Sigmoid colon (tissue), 6 donors: ENCODE measurements at regions not wholly inside any gene's neighbourhood (a gene's known extent, or its start where the extent isn't known, plus 50 kb on each side); places are given as distances from the start of the nearest gene placed in this dataset.

Experiments
- DNase-seq: peaks from one replicate; pipeline ENCODE4 v3.0.0-alpha.2; 2019
- H3K27ac ChIP-seq, 4 donors: fragments of 200-600 bp; sonication (generic); one replicate each; pipeline ENCODE4 v1.5.1; 2016 to 2019; ENCODE audit warnings: mild to moderate bottlenecking in 1 of 4
- H3K27me3 ChIP-seq, 3 donors: fragments of 200-600 bp; sonication (generic); one replicate each; pipeline ENCODE4 v1.5.1; 2019; ENCODE audit warnings: mild to moderate bottlenecking in 1 of 3
- H3K36me3 ChIP-seq, 4 donors: fragments of 200-600 bp; sonication (generic); one replicate each; pipeline ENCODE4 v1.5.1; 2016 to 2019
- H3K4me1 ChIP-seq, 4 donors: fragments of 200-600 bp; sonication (generic); one replicate each; pipeline ENCODE4 v1.5.1; 2017 to 2019
- H3K4me3 ChIP-seq, 4 donors: fragments of 200-600 bp; sonication (generic); one replicate each; pipeline ENCODE4 v1.5.1; 2017 to 2019; ENCODE audit warnings: mild to moderate bottlenecking in 2 of 4, moderate library complexity in 1 of 4
- H3K9me3 ChIP-seq, 4 donors: fragments of 200-600 bp in 3 of 4; sonication (generic) in 3 of 4; one replicate each; pipeline versions ENCODE4 v1.5.1 to v1.6.1; 2013 to 2019
- CTCF ChIP-seq, 4 experiments: fragments of 450-650 bp in 3 of 4; fragments of 200-600 bp in 1 of 4; IDR thresholded peaks; one replicate each; pipeline ENCODE4 v1.5.1; 2016 to 2019; ENCODE audit warnings: antibody characterized with exemption in 4 of 4, mild to moderate bottlenecking in 3 of 4, moderate library complexity in 2 of 4
- EP300 ChIP-seq, 4 donors: sonication (generic); formaldehyde crosslinking; IDR thresholded peaks; one replicate each; pipeline ENCODE4 v1.6.1; 2017; ENCODE audit warnings: antibody characterized with exemption in 4 of 4
- POLR2A ChIP-seq, 2 donors: fragments of 450-650 bp; IDR thresholded peaks; one replicate each; pipeline ENCODE4 v1.6.1; 2016; ENCODE audit warnings: antibody characterized with exemption in 2 of 2, mild to moderate bottlenecking in 2 of 2, moderate library complexity in 2 of 2
- POLR2AphosphoS5 ChIP-seq, 4 donors: sonication (generic); formaldehyde crosslinking; IDR thresholded peaks; one replicate each; pipeline ENCODE4 v1.6.1; 2017; ENCODE audit warnings: antibody characterized with exemption in 4 of 4
- WGBS, 2 donors: extraction: QIAGEN DNeasy Blood & Tissue Kit; methylation state at CpG; one replicate each; pipeline ENCODE4 v1.1.7; 2013; 5-methylcytosine and 5-hydroxymethylcytosine counted together
- intact Hi-C: fragments of 100-400 bp; cut with DNase I; formaldehyde crosslinking; loops from one replicate; pipeline ENCODE4 v1.15.1; 2023
- donor health status: healthy with polysubstance abuse.
- donor health status: healthy.

DNA sequence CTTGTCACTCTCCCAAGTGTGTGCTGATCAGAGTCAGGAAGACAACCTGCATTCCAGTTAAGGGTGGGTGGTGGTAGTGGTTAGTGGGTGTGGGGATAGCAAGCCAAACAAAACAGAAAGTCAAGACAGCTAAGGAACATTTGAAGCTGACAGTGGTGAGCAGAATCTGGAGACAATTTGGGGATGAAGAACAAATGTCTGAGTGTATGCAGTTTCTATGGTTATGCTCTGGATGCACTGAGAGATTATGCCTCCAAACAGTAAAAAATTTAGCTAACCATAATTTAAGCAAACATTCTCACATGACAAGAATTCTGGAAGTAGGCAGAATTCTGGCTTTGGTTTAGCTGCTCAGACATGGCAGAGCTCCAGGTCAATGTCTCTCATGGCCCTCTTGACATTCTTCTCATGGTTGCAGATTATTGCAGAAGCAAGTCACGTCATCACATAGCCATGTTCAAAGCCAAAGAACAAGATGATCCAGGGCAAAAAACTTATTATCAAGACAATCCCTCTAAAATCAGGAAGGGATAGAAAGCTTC is 148.7 kb downstream of the LURAP1L start:
- TF ChIP-seq EP300 (IDR thresholded peaks at IDR 0.05), result peak in 3 of 4 donors; percentile 43 to 78 (median 61)
- peak; percentile 14 to 67 (median 57) for TF ChIP-seq POLR2AphosphoS5 (IDR thresholded peaks at IDR 0.05)
- no peak for TF ChIP-seq CTCF (IDR thresholded peaks at IDR 0.05)
- TF ChIP-seq POLR2A (IDR thresholded peaks at IDR 0.05), result no peak
- no peaks in the 10 kb centered on the region for H3K9me3 ChIP-seq
- peaks cover 0 to 20% (median 15%) of the 10 kb centered on the region in 4 donors for H3K4me1 ChIP-seq
- DNase-seq, result no peak
- intact Hi-C loops, result no loop called here
- 70 to 73% methylated on average over 1 of the region's 1 CpG for WGBS, 2 donors
- no peaks in the 10 kb centered on the region for H3K36me3 ChIP-seq
- no peaks in the 10 kb centered on the region for H3K27me3 ChIP-seq
- peak overlapping the region; percentile 29 to 63 (median 41) for H3K27ac ChIP-seq
- no peak overlapping the region for H3K4me3 ChIP-seq

GRCh38 chr9:12930906-12931305 is 156.1 kb downstream of the LURAP1L start:
- Histone ChIP-seq H3K27ac (no peak overlapping the region), H3K4me1 (no peaks in the 10 kb centered on the region), H3K36me3 (no peaks in the 10 kb centered on the region), H3K9me3 (no peaks in the 10 kb centered on the region), H3K27me3 (no peaks in the 10 kb centered on the region), H3K4me3 (no peak overlapping the region)
- 67 to 84% methylated on average over 4 of the region's 4 CpGs for WGBS, 2 donors
- intact Hi-C loops, result no loop called here
- DNase-seq, result no peak
- TF ChIP-seq EP300 (IDR thresholded peaks at IDR 0.05) (no peak), POLR2AphosphoS5 (IDR thresholded peaks at IDR 0.05) (no peak), POLR2A (IDR thresholded peaks at IDR 0.05) (no peak), CTCF (IDR thresholded peaks at IDR 0.05) (no peak)

GRCh38 chr9:12933957-12934356 is 159.1 kb downstream of the LURAP1L start:
- DNase-seq, result no peak
- H3K9me3 ChIP-seq, result no peaks in the 10 kb centered on the region
- intact Hi-C loops, result no loop called here
- no peak overlapping the region for H3K4me3 ChIP-seq
- TF ChIP-seq POLR2A (IDR thresholded peaks at IDR 0.05), result no peak
- no peak for TF ChIP-seq CTCF (IDR thresholded peaks at IDR 0.05)
- no peak for TF ChIP-seq POLR2AphosphoS5 (IDR thresholded peaks at IDR 0.05)
- no peak for TF ChIP-seq EP300 (IDR thresholded peaks at IDR 0.05)
- no peaks in the 10 kb centered on the region for H3K4me1 ChIP-seq
- no peaks in the 10 kb centered on the region for H3K27me3 ChIP-seq
- 66 to 87% methylated on average over 2 of the region's 2 CpGs for WGBS, 2 donors
- H3K27ac ChIP-seq, result no peak overlapping the region
- H3K36me3 ChIP-seq, result no peaks in the 10 kb centered on the region

DNA sequence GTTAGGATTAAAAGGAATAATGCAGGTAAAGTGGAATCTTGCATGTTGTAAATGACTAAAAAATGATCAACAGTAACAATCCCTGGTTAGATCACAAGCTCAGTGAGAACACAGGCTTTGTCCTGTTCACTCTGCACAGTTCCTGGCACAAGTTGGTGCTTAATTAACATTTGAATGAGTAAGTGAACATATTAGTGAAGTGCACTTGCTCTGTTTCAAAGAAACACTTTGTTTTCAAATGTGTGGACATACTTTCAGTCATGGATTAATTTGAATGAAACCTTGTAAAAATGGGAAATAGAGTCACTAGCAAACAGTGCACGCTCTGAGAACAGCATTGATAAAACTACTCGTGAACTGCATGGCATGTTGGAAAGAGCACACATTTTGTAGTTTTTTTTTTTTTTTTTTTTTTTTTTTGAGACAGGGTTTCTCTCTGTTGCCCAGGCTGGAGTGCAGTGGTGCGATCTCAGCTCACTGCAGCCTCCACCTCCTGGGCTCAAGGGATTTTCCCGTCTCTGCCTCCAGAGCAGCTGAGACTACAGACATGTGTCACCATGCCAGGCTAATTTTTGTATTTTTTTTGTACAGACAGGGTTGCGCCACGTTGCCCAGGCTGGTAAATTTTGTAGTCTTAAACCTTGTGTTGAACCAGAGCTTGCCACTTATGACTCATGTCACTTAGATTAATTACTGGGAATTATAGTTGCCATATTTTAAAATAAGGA is 159.9 kb downstream of the LURAP1L start:
- 81 to 91% methylated on average over 6 of the region's 6 CpGs for WGBS, 2 donors
- H3K27ac ChIP-seq, result no peak overlapping the region

More for the DNA sequence above, 159.9 kb downstream of the LURAP1L start:
- no peaks in the 10 kb centered on the region for H3K36me3 ChIP-seq
- H3K4me3 ChIP-seq, result no peak overlapping the region
- H3K4me1 ChIP-seq, result no peaks in the 10 kb centered on the region
- DNase-seq, result no peak
- no peaks in the 10 kb centered on the region for H3K9me3 ChIP-seq
- TF ChIP-seq POLR2AphosphoS5 (IDR thresholded peaks at IDR 0.05) (no peak), CTCF (IDR thresholded peaks at IDR 0.05) (no peak), POLR2A (IDR thresholded peaks at IDR 0.05) (no peak), EP300 (IDR thresholded peaks at IDR 0.05) (no peak)
- no peaks in the 10 kb centered on the region for H3K27me3 ChIP-seq
- intact Hi-C loops, result no loop called here
